IMR-90 (cell line): ENCODE measurements at regions not wholly inside any gene's neighbourhood (a gene's known extent, or its start where the extent isn't known, plus 50 kb on each side); places are given as distances from the start of the nearest gene placed in this dataset.

Experiments
- CEBPB ChIP-seq: IDR thresholded peaks from 2 replicates; pipeline ENCODE4 v1.6.1; 2012; ENCODE audit warnings: low read depth, low read length, improper control_type of control experiment
- CHD1 ChIP-seq: IDR thresholded peaks from 2 replicates; pipeline ENCODE4 v1.6.1; 2012; ENCODE audit warnings: low read depth, low read length, improper control_type of control experiment
- FOS ChIP-seq: fragments of 150-350 bp; IDR thresholded peaks from 2 replicates; pipeline ENCODE4 v1.6.1; 2016; ENCODE audit warnings: low read depth, low read length
- MAFK ChIP-seq: IDR thresholded peaks from 2 replicates; pipeline ENCODE4 v1.6.1; 2012; ENCODE audit warnings: low read depth, low read length, improper control_type of control experiment
- MAZ ChIP-seq: IDR thresholded peaks from 2 replicates; pipeline ENCODE4 v1.6.1; 2012; ENCODE audit warnings: low read depth, mild to moderate bottlenecking, low read length, improper control_type of control experiment, moderate library complexity, borderline replicate concordance
- POLR2A ChIP-seq: IDR thresholded peaks from 2 replicates; pipeline ENCODE4 v1.6.1; 2012; ENCODE audit warnings: mild to moderate bottlenecking, low read depth, low read length
- RAD21 ChIP-seq: IDR thresholded peaks from 2 replicates; pipeline ENCODE4 v1.6.1; 2012; ENCODE audit warnings: low read length, improper control_type of control experiment
- RCOR1 ChIP-seq: IDR thresholded peaks from 2 replicates; pipeline ENCODE4 v1.6.1; 2012; ENCODE audit warnings: mild to moderate bottlenecking, low read length, improper control_type of control experiment; ENCODE audit not compliant: insufficient replicate concordance
- RFX5 ChIP-seq: IDR thresholded peaks from 2 replicates; pipeline ENCODE4 v1.8.0; 2012; ENCODE audit warnings: low read depth, mild to moderate bottlenecking, low read length, moderate library complexity
- SMC3 ChIP-seq: fragments of 150-350 bp; IDR thresholded peaks from 2 replicates; pipeline ENCODE4 v1.6.1; 2016; ENCODE audit warnings: low read depth, mild to moderate bottlenecking, antibody characterized with exemption, low read length, moderate library complexity
- USF2 ChIP-seq: fragments of 150-350 bp; IDR thresholded peaks from 2 replicates; pipeline ENCODE4 v1.6.1; 2017; ENCODE audit warnings: mild to moderate bottlenecking, antibody characterized with exemption, low read length, low read depth
- TF ChIP-seq, protein P1 (sequence below): conservative IDR thresholded peaks from 2 replicates; pipeline ENCODE4 v1.5.1; 2012; ENCODE audit warnings: mild to moderate bottlenecking, low read depth, low read length, improper control_type of control experiment

DNA sequence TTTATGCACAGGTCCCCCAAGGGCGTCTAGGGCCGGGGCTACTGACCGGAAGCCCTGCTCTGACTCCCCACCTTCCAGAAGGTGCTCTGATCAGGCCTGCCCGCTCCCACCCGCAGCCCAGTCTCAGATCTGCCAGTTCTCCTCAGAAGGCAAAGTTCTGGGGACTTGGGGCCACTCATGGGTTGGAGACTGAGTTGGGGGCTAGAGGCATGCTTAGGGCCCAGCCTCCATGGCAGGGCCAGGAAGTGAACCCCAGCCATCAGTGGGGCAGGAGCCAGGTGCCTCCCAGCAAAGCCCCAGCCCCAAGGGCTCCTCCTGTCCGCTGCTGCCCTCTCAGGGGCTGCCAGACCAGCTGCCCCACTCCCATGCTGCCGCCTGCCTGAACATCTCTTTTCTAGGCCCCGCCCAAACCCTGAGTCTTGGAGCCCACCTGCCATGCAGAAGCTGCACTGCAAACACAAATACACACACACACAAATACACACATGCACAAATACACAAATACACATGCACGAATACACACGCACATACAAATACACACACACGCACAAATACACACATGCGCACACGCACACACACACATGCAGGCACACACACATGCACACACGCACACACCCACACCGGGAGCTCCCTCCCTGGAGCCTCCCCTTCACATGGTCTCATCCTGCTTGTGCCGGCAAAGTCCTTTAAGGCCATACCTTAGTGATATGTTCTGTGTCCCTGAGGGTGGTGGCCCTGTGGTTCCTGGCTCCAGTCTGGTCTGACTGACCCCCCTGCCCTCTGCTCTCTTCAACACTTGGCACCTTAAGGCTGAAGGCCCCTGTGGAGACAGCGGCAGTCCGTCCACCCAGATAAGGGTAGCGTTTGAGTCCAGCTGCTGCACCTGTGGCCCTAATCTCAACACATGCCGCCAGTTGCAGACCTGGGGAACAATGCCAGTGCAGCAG lies 59.2 kb upstream of the KLF13 start:
- TF ChIP-seq, protein P1, sequence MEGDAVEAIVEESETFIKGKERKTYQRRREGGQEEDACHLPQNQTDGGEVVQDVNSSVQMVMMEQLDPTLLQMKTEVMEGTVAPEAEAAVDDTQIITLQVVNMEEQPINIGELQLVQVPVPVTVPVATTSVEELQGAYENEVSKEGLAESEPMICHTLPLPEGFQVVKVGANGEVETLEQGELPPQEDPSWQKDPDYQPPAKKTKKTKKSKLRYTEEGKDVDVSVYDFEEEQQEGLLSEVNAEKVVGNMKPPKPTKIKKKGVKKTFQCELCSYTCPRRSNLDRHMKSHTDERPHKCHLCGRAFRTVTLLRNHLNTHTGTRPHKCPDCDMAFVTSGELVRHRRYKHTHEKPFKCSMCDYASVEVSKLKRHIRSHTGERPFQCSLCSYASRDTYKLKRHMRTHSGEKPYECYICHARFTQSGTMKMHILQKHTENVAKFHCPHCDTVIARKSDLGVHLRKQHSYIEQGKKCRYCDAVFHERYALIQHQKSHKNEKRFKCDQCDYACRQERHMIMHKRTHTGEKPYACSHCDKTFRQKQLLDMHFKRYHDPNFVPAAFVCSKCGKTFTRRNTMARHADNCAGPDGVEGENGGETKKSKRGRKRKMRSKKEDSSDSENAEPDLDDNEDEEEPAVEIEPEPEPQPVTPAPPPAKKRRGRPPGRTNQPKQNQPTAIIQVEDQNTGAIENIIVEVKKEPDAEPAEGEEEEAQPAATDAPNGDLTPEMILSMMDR = no peak
- TF ChIP-seq SMC3 (no peak), POLR2A (no peak), RFX5 (no peak), USF2 (no peak), CHD1 (no peak), CEBPB (no peak), RCOR1 (no peak), FOS (no peak), MAFK (no peak), RAD21 (no peak), MAZ (no peak)
